HepG2 (cell line): ENCODE measurements at regions not wholly inside any gene's neighbourhood (a gene's known extent, or its start where the extent isn't known, plus 50 kb on each side); places are given as distances from the start of the nearest gene placed in this dataset.

Experiments
- ATAC-seq: fragments of 200-7000 bp; cut with Tn5 transposase; 3 replicates; pipeline ENCODE4 v1.9.1; 2020; ENCODE audit warnings: mild to moderate bottlenecking, moderate library complexity
- BruUV-seq: library from RNA; stranded (reverse); fragments of 400-500 nt; replicated peaks from 2 replicates; lab custom pipeline; 2021; lab: Mats Ljungman, UMichigan
- CTCF ChIA-PET: fragments of 300-600 bp; formaldehyde crosslinking; extraction: SDS; loops from one replicate; lab custom pipeline; 2021; ENCODE audit warnings: low total read pairs, inconsistent platforms, low intra/inter-chr PET ratio; lab: Yijun Ruan, JAX
- POLR2A ChIA-PET: fragments of 350-600 bp; sonication (Branson Sonifier 250); formaldehyde crosslinking; loops from one replicate; lab custom pipeline; 2020; ENCODE audit warnings: antibody characterized with exemption, inconsistent platforms; lab: Yijun Ruan, JAX
- DNase-seq: peaks from one replicate; pipeline ENCODE4 v3.0.0-alpha.2; 2015; ENCODE audit warnings: low spot score
- FAIRE-seq: peaks from 3 replicates; lab custom pipeline; 2011; peaks lifted over from hg19 to GRCh38; lab: Jason Lieb, UNC
- H2AFZ ChIP-seq: one replicate; pipeline ENCODE4 v1.6.1; 2011; ENCODE audit warnings: low read length, inconsistent platforms
- H3K27ac ChIP-seq: fragments of 300-600 bp; 3 replicates; pipeline ENCODE4 v1.8.0; 2011; ENCODE audit warnings: mixed run types, mild to moderate bottlenecking, mixed read lengths, low read length, inconsistent platforms; ENCODE audit not compliant: insufficient read depth; ENCODE audit errors: extremely low read length
- H3K27me3 ChIP-seq, 2 experiments: fragments of 200-600 bp in 1 of 2; 2 replicates in 1 of 2; 3 replicates in 1 of 2; pipeline versions ENCODE4 v1.6.0 to v1.8.0; 2011; ENCODE audit warnings: low read length in 2 of 2, mild to moderate bottlenecking in 2 of 2, moderate library complexity in 2 of 2, inconsistent platforms in 1 of 2; ENCODE audit not compliant: insufficient read depth in 2 of 2, control insufficient read depth in 1 of 2
- H3K36me3 ChIP-seq, 2 experiments: fragments of 200-600 bp in 1 of 2; replicated peaks in 1 of 2; 2 replicates in 1 of 2; 3 replicates in 1 of 2; pipeline versions ENCODE4 v1.5.1 to v1.8.0; 2011; ENCODE audit warnings: low read length in 2 of 2, inconsistent platforms in 1 of 2; ENCODE audit not compliant: insufficient read depth in 2 of 2, control insufficient read depth in 1 of 2
- H3K4me1 ChIP-seq: 2 replicates; pipeline ENCODE4 v1.5.1; 2012; ENCODE audit warnings: low read length, inconsistent platforms; ENCODE audit not compliant: insufficient read depth
- H3K4me2 ChIP-seq: 2 replicates; pipeline ENCODE4 v1.6.0; 2011; ENCODE audit warnings: low read depth, low read length, inconsistent platforms
- H3K4me3 ChIP-seq, 3 experiments: fragments of 200-600 bp in 1 of 3; sonication (generic), shearing (Covaris generic) in 1 of 3; replicated peaks in 1 of 3; 2 replicates each; pipeline ENCODE4 v1.5.1; 2011 to 2016; ENCODE audit warnings: low read length in 3 of 3, inconsistent platforms in 2 of 3, low read depth in 2 of 3, mild to moderate bottlenecking in 2 of 3, control low read depth in 1 of 3, mixed read lengths in 1 of 3; ENCODE audit not compliant: insufficient read depth in 1 of 3
- H3K79me2 ChIP-seq: one replicate; pipeline ENCODE4 v1.6.1; 2011; ENCODE audit warnings: low read length, inconsistent platforms; ENCODE audit not compliant: insufficient read depth
- H3K9ac ChIP-seq: 2 replicates; pipeline ENCODE4 v1.6.0; 2011; ENCODE audit warnings: mild to moderate bottlenecking, low read depth, low read length, inconsistent platforms; ENCODE audit not compliant: insufficient read depth
- H3K9me3 ChIP-seq: 2 replicates; pipeline ENCODE4 v1.5.1; 2012; ENCODE audit warnings: mild to moderate bottlenecking, low read length
- H4K20me1 ChIP-seq: 2 replicates; pipeline ENCODE4 v1.6.0; 2011; ENCODE audit warnings: inconsistent platforms, mild to moderate bottlenecking, low read length, moderate library complexity; ENCODE audit not compliant: insufficient read depth
- ELF3 ChIP-seq: IDR thresholded peaks from 2 replicates; pipeline ENCODE4 v1.6.1; 2016; ENCODE audit warnings: missing genetic modification reagents, missing compliant biosample characterization
- HOXA9 ChIP-seq: sonication (generic); formaldehyde crosslinking; IDR thresholded peaks from 2 replicates; pipeline ENCODE4 v1.8.1; 2022; ENCODE audit warnings: missing genetic modification reagents, mild to moderate bottlenecking, moderate library complexity, borderline replicate concordance
- KMT2A ChIP-seq: sonication (generic); formaldehyde crosslinking; IDR thresholded peaks from 2 replicates; pipeline ENCODE4 v1.4.0; 2020; ENCODE audit warnings: missing genetic modification reagents
- MXD3 ChIP-seq: IDR thresholded peaks from 2 replicates; pipeline ENCODE4 v1.6.1; 2016; ENCODE audit warnings: mild to moderate bottlenecking, missing biosample characterization, missing genetic modification reagents
- RARG ChIP-seq: sonication (generic); formaldehyde crosslinking; IDR thresholded peaks from 2 replicates; pipeline ENCODE4 v1.4.0; 2020; ENCODE audit warnings: low read depth, mild to moderate bottlenecking, missing genetic modification reagents
- XRCC5 ChIP-seq: fragments of 200-400 bp; formaldehyde crosslinking; optimal IDR thresholded peaks from 2 replicates; pipeline ENCODE3; 2017; ENCODE audit warnings: mild to moderate bottlenecking, low read length
- ZNF136 ChIP-seq: sonication (generic); formaldehyde crosslinking; IDR thresholded peaks from 2 replicates; pipeline ENCODE4 v1.8.1; 2022; ENCODE audit warnings: low read depth, mild to moderate bottlenecking, moderate library complexity, missing genetic modification reagents
- ZNF235 ChIP-seq: sonication (generic); formaldehyde crosslinking; IDR thresholded peaks from 2 replicates; pipeline ENCODE4 v1.8.1; 2023; ENCODE audit warnings: mild to moderate bottlenecking, missing genetic modification reagents, borderline replicate concordance
- ZNF629 ChIP-seq: sonication (generic); formaldehyde crosslinking; conservative IDR thresholded peaks from 2 replicates; pipeline ENCODE4 v1.5.0; 2020; ENCODE audit warnings: missing genetic modification reagents
- ZNF652 ChIP-seq: IDR thresholded peaks from 2 replicates; pipeline ENCODE4 v1.6.1; 2016; ENCODE audit warnings: low read depth, borderline replicate concordance
- ZNF713 ChIP-seq: sonication (generic); formaldehyde crosslinking; IDR thresholded peaks from 2 replicates; pipeline ENCODE4 v1.4.0; 2020; ENCODE audit warnings: mild to moderate bottlenecking, missing genetic modification reagents
- WGBS: methylation state at CpG from one replicate; pipeline ENCODE4 v1.1.6; 2017; ENCODE audit warnings: low lambda C conversion rate; 5-methylcytosine and 5-hydroxymethylcytosine counted together
- in situ Hi-C: cut with HindIII; loops from 2 replicates; pipeline ENCODE4 v1.10.0; 2017; ENCODE audit warnings: low pct_unique_long_range_greater_than_20kb; ENCODE audit not compliant: extremely low pct_ligation_motif_present
- intact Hi-C: fragments of 100-400 bp; cut with micrococcal nuclease; formaldehyde crosslinking; loops from one replicate; pipeline ENCODE4 v1.10.0; 2022; ENCODE audit not compliant: unreplicated experiment

- no TSS peak for BruUV-seq
- no peak overlapping the region for H2AFZ ChIP-seq
- POLR2A ChIA-PET, result no interaction called here
- H3K4me1 ChIP-seq, result peaks cover 32% of the 10 kb centered on the region
- ATAC-seq (no peak), FAIRE-seq (no peak)
- H3K79me2 ChIP-seq, result no peaks in the 10 kb centered on the region
- H3K9ac ChIP-seq, result no peak overlapping the region
- no peaks in the 10 kb centered on the region for H3K9me3 ChIP-seq
- no peaks in the 10 kb centered on the region for H3K36me3 ChIP-seq
- H3K27me3 ChIP-seq, result peaks cover 0 to 11% of the 10 kb centered on the region in 2 experiments; a peak in 1 of 5 replicates
- intact Hi-C loops, result no loop called here
- H3K27ac ChIP-seq, result no peak overlapping the region
- no peak overlapping the region for H3K4me3 ChIP-seq
- 58% methylated on average over 11 of the region's 12 CpGs for WGBS
- CTCF ChIA-PET, result no interaction called here
- no peak for TF ChIP-seq RARG (CRISPR knock-in tag)
- TF ChIP-seq ZNF629 (CRISPR knock-in tag), result peak; percentile 82
- no peak for TF ChIP-seq ZNF235 (CRISPR knock-in tag)
- TF ChIP-seq XRCC5, result no peak
- TF ChIP-seq, all 625 proteins: peak for 1
- Histone ChIP-seq H3K4me2 (no peak overlapping the region), H4K20me1 (no peaks in the 10 kb centered on the region)
- in situ Hi-C loops, result no loop called here
- no peak for DNase-seq
Observed at GRCh38 chr22:27483095-27483785, 318.3 kb downstream of the MN1 start.

DNA sequence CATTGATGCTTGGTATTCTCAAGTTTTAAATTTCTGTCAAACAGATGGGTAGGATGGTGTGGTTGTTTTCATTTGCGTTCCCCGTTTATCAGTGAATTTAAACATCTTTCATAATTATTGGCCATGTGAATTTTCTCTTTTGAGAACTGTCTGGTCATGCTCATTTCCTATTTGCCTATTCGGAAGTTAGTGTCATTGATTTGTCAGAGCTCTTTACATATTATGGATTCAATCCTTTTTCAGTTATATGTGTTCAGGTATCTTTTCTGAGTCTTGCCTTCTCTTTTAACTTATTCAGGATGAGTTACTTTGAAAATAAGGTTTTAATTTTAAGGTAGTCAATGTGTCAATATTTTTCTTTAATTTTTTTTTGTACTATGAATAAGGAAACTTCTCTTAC is 315.7 kb downstream of the MN1 start:
- intact Hi-C loops (no loop called here), in situ Hi-C loops (no loop called here)
- Histone ChIP-seq H3K9ac (no peak overlapping the region), H3K4me3 (no peak overlapping the region), H2AFZ (no peak overlapping the region), H3K27me3 (peaks cover 0 to 11% of the 10 kb centered on the region in 2 experiments; a peak in 1 of 5 replicates), H3K27ac (no peak overlapping the region), H3K9me3 (no peaks in the 10 kb centered on the region), H3K79me2 (no peaks in the 10 kb centered on the region), H3K4me1 (peaks cover 38% of the 10 kb centered on the region), H3K36me3 (no peaks in the 10 kb centered on the region), H4K20me1 (no peaks in the 10 kb centered on the region), H3K4me2 (no peak overlapping the region)
- POLR2A ChIA-PET, result no interaction called here
- FAIRE-seq (no peak), DNase-seq (no peak), ATAC-seq (no peak)
- 55% methylated on average over 3 of the region's 3 CpGs for WGBS
- CTCF ChIA-PET, result no interaction called here
- no peak for TF ChIP-seq KMT2A (CRISPR knock-in tag)
- no peak for TF ChIP-seq ELF3 (CRISPR knock-in tag)
- no peak for TF ChIP-seq ZNF652
- TF ChIP-seq MXD3 (CRISPR knock-in tag), result no peak
- no peak for TF ChIP-seq HOXA9 (CRISPR knock-in tag)
- no peak for TF ChIP-seq ZNF713 (CRISPR knock-in tag)
- TF ChIP-seq ZNF136 (CRISPR knock-in tag), result no peak
- no TSS peak for BruUV-seq
